ENCODE measurements at regions not wholly inside any gene's neighbourhood (a gene's known extent, or its start where the extent isn't known, plus 50 kb on each side); places are given as distances from the start of the nearest gene placed in this dataset.

- TF ChIP-seq CTCF (IDR thresholded peaks at IDR 0.05) (no peak), REST (IDR thresholded peaks at IDR 0.05; ENCODE audit: insufficient read depth in 1 of 2, low read depth in 2 of 2, low read length in 1 of 2) (no peak), TCF7L2 (IDR thresholded peaks at IDR 0.05; ENCODE audit: low read depth, low read length) (no peak), POLR2AphosphoS5 (IDR thresholded peaks at IDR 0.05; ENCODE audit: low read depth, low read length) (no peak)
Observed at GRCh38 chr7:20556091-20556490, 59.4 kb upstream of the ABCB5 start.

All from Panc1 (cell line).